ENCODE measurements at regions not wholly inside any gene's neighbourhood (a gene's known extent, or its start where the extent isn't known, plus 50 kb on each side); places are given as distances from the start of the nearest gene placed in this dataset.

GRCh38 chr10:63710703-63711102 is 189.5 kb downstream of the REEP3 start:
- no peak overlapping the region for H3K4me3 ChIP-seq (ENCODE audit: low read depth, low read length)
- no peak for TF ChIP-seq CTCF (IDR thresholded peaks at IDR 0.05; ENCODE audit: insufficient read depth, low read depth, low read length)
- no peak for DNase-seq (ENCODE audit: low read depth)

- no peak for TF ChIP-seq CTCF (IDR thresholded peaks at IDR 0.05; ENCODE audit: insufficient read depth, low read depth, low read length)
- no peak overlapping the region for H3K4me3 ChIP-seq (ENCODE audit: low read depth, low read length)
- peak; percentile 91 for DNase-seq (ENCODE audit: low read depth)
Observed at GRCh38 chr10:63711361-63711760, 190.2 kb downstream of the REEP3 start.

GRCh38 chr10:63711867-63712716 is 190.9 kb downstream of the REEP3 start:
- peak; percentile 91 for DNase-seq (ENCODE audit: low read depth)
- TF ChIP-seq CTCF (IDR thresholded peaks at IDR 0.05; ENCODE audit: insufficient read depth, low read depth, low read length): no peak

GRCh38 chr10:63712717-63713115 is 191.5 kb downstream of the REEP3 start:
- DNase-seq (ENCODE audit: low read depth): peak; percentile 43
- no peak overlapping the region for H3K4me3 ChIP-seq (ENCODE audit: low read depth, low read length)
- TF ChIP-seq CTCF (IDR thresholded peaks at IDR 0.05; ENCODE audit: insufficient read depth, low read depth, low read length): no peak

More at GRCh38 chr10:63711867-63712716, 190.9 kb downstream of the REEP3 start:
- no peak overlapping the region for H3K4me3 ChIP-seq (ENCODE audit: low read depth, low read length)

GRCh38 chr10:63713191-63714144 is 192.3 kb downstream of the REEP3 start:
- H3K4me3 ChIP-seq (ENCODE audit: low read depth, low read length): peak overlapping the region; percentile 6
- peak; percentile 94 for DNase-seq (ENCODE audit: low read depth)
- TF ChIP-seq CTCF (IDR thresholded peaks at IDR 0.05; ENCODE audit: insufficient read depth, low read depth, low read length): no peak

GRCh38 chr10:63716016-63716580 is 194.9 kb downstream of the REEP3 start:
- no peak for TF ChIP-seq CTCF (IDR thresholded peaks at IDR 0.05; ENCODE audit: insufficient read depth, low read depth, low read length)
- H3K4me3 ChIP-seq (ENCODE audit: low read depth, low read length): no peak overlapping the region
- no peak for DNase-seq (ENCODE audit: low read depth)
